ENCODE measurements at regions not wholly inside any gene's neighbourhood (a gene's known extent, or its start where the extent isn't known, plus 50 kb on each side); places are given as distances from the start of the nearest gene placed in this dataset.
"Not testable (repeated sequence)": the region's sequence is repeated elsewhere in the genome, so short reads cannot be mapped to it uniquely, and the experiment has no call there.

GRCh38 chr7:70887186-70887585 is 244.8 kb upstream of the GALNT17 start:
- no peak overlapping the region for H3K4me3 ChIP-seq (ENCODE audit: low read depth, low read length)
- no peak for DNase-seq (ENCODE audit: low read depth)
- TF ChIP-seq CTCF (IDR thresholded peaks at IDR 0.05; ENCODE audit: control insufficient read depth, extremely low read depth, insufficient read depth) = no peak

- no peak for TF ChIP-seq CTCF (IDR thresholded peaks at IDR 0.05; ENCODE audit: control insufficient read depth, extremely low read depth, insufficient read depth)
- H3K4me3 ChIP-seq (ENCODE audit: low read depth, low read length) = no peak overlapping the region
- DNase-seq (ENCODE audit: low read depth) = no peak
Measured at GRCh38 chr7:70890147-70890969, 241.6 kb upstream of the GALNT17 start.

- no peak overlapping the region for H3K4me3 ChIP-seq (ENCODE audit: low read depth, low read length)
- DNase-seq (ENCODE audit: low read depth) = peak; percentile 6
- no peak for TF ChIP-seq CTCF (IDR thresholded peaks at IDR 0.05; ENCODE audit: control insufficient read depth, extremely low read depth, insufficient read depth)
Measured at GRCh38 chr7:70893422-70893821, 238.5 kb upstream of the GALNT17 start.

GRCh38 chr7:70893971-70894715 is 237.8 kb upstream of the GALNT17 start:
- DNase-seq (ENCODE audit: low read depth) = no peak
- TF ChIP-seq CTCF (IDR thresholded peaks at IDR 0.05; ENCODE audit: control insufficient read depth, extremely low read depth, insufficient read depth) = no peak
- H3K4me3 ChIP-seq (ENCODE audit: low read depth, low read length) = no peak overlapping the region

- H3K4me3 ChIP-seq (ENCODE audit: low read depth, low read length) = no peak overlapping the region
- DNase-seq (ENCODE audit: low read depth) = no peak
- no peak for TF ChIP-seq CTCF (IDR thresholded peaks at IDR 0.05; ENCODE audit: control insufficient read depth, extremely low read depth, insufficient read depth)
Measured at GRCh38 chr7:70894799-70895198, 237.1 kb upstream of the GALNT17 start.

- not testable (repeated sequence) for H3K4me3 ChIP-seq (ENCODE audit: low read depth, low read length); DNase-seq (ENCODE audit: low read depth)
Measured at GRCh38 chr7:70895337-70896200, 236.4 kb upstream of the GALNT17 start.
